Esophagus mucosa (tissue), 1 donor: ENCODE measurements at regions not wholly inside any gene's neighbourhood (a gene's known extent, or its start where the extent isn't known, plus 50 kb on each side); places are given as distances from the start of the nearest gene placed in this dataset.
A peak's percentile ranks its signal among the peaks of the same experiment; 100 is the strongest.
"Not testable (repeated sequence)": the region's sequence is repeated elsewhere in the genome, so short reads cannot be mapped to it uniquely, and the experiment has no call there.

Source experiments
- ATAC-seq: fragments of 200-7000 bp; cut with Tn5 transposase; one replicate; pipeline ENCODE4 v1.9.1; 2020
- donor health status: DM: yes; HTN: yes; CAD: no.

GRCh38 chr3:194025951-194026350 is 110.0 kb upstream of the HES1 start:
- ATAC-seq, result no peak

DNA sequence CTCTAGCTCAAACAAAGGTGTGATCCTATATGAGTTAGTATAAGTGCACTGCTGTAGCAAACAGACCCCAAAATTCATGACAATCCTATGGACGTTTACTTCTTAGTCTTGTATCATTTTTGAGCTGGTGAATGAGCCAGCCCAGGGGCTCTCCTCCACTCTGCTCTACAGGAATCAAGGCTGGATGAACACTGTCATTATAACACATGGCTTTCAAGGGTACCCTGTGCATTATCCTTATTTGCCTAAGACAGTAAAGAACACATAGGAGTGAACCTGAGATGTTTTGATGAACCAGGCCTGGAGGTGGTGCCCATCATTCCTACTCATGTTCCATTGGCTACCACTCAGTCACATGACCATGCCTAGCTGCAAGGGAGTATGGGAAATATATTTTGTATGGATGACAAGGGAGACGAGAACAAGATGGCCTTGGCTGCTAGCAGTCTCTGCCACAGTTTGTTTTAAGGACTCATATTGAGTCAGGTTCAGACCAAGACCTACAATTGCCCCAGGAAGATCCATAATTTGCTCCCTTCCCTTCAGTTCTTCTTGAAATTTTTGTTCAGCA is 107.4 kb upstream of the HES1 start:
- ATAC-seq, result no peak

DNA sequence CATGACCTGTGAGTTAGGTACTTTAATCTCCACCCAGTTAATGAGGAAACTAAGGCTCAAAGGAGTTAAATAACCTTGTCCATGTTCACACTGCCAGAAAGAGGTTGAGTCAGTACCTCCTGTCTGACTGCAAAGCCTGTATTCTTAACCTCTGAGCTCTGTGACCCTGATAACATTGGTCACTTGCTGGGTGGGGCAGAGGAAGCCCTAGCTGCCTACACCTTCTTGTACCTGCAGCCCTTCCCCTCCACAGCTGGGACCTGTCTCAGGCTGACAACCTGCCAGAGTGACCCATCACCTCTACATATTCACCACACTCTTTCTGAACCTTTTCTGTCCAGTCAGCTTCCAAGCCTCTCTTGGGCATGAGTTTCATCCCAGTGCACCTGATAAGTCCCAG is 106.1 kb upstream of the HES1 start:
- peak; percentile 93 for ATAC-seq

GRCh38 chr3:194030372-194030771 is 105.6 kb upstream of the HES1 start:
- peak; percentile 36 for ATAC-seq

DNA sequence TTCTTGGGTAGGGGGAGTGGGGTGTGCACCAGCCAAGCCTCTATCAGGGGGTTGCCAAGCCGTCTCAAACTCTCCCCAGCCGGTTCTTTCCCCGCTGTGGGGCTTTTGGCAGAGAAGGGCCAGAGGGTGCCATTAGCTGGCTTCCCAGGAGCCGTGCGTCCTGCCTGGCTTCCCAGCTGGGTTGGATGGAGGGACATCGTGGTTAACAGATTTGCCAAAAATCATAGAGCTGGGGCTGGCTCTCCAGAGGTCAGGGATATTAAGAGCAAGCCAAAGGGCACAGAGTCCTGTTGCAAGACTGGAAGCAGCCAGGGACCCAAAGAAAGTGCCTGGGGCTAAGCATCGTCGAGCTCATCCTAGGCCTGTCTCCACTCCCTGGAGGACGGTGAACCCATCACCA is 104.6 kb upstream of the HES1 start:
- ATAC-seq, result no peak

DNA sequence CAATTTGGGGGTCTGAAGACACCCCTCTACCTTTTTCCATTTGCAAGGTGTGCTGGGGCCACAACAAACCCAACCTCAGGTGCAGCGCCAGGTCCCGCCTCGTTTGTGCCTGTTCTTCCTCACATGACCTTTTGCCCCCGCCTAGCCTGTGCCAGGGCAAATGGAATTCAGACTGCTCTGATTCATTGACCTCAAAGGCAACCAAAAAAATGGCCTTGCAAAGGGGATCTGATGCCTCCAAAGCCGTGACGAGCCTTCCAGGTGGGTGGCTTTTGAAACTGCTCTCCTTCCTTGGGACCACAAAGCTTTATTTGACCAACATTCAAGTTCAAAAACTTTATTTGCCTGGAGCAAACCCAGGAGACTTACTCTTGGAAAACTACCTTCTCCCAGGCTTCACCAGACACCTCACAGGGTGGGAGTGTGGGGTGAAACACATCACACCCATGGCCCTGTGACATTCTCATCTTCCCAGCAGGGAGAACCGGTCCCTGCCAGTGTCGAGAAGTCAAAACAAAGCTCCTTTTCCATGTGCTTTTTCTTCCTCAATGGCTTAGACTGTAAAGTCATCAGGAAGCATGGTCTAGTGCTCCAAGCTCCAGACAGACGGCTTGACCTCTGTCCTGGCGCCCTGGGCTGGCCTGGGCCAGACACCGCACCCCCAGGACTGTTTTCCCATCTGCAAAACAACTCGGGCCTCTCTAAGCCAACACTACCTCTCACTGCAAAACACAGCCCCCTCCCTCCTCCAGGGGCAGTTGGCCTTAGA is 103.9 kb upstream of the HES1 start:
- peak; percentile 22 for ATAC-seq

DNA sequence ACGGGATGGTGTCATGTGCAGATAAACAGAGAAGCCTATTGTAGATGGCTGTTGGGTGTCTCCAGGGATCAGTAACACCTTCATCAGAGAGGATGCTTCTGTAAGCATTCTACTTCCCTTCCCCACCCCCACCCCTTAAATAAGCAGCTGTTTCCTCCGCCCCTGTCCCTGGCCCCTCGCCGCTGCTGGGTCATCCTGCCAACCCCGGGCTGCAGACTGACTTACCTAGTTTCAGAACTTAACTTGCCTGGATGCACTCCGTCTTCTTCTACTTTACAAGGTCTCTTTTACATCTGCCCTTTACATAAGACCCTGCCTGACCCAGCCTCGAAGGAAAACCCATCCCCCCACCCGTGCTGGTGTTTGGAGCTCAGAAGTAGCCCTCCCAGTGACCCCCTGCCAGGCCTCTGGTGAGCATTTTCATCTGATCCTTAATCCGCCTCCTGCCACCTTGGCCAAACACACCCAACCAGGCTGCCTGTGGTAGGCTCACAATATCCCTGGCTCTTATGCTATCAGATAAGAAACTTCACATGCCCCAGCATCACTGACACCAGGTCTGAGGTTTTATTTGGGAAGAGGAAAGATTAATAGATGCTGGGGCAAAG is 103.0 kb upstream of the HES1 start:
- no peak for ATAC-seq

- no peak for ATAC-seq
Measured at GRCh38 chr3:194034346-194035336, 101.3 kb upstream of the HES1 start.

- ATAC-seq, result no peak
Measured at GRCh38 chr3:194035406-194036138, 100.4 kb upstream of the HES1 start.

DNA sequence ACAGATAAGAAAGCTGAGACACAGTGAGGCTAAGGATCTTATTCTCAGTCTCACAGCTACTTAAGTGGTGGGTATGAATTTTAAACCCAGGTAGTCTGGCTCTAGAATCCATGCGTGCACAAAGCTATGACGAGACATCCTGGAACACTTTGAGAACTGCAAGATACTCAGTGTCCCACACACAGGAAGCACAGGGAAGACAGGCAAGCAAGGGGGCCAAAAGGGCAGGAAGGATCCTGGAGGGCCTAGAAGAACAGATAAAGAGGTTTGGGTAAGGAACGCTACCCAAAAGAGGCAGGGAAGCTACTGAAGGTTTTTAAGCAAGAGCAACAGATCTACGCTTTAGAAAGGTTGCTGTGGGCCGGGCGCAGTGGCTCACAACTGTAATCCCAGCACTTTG is 99.1 kb upstream of the HES1 start:
- no peak for ATAC-seq

GRCh38 chr3:194038346-194038745 is 97.6 kb upstream of the HES1 start:
- ATAC-seq, result not testable (repeated sequence)

GRCh38 chr3:194038960-194039359 is 97.0 kb upstream of the HES1 start:
- ATAC-seq, result no peak

DNA sequence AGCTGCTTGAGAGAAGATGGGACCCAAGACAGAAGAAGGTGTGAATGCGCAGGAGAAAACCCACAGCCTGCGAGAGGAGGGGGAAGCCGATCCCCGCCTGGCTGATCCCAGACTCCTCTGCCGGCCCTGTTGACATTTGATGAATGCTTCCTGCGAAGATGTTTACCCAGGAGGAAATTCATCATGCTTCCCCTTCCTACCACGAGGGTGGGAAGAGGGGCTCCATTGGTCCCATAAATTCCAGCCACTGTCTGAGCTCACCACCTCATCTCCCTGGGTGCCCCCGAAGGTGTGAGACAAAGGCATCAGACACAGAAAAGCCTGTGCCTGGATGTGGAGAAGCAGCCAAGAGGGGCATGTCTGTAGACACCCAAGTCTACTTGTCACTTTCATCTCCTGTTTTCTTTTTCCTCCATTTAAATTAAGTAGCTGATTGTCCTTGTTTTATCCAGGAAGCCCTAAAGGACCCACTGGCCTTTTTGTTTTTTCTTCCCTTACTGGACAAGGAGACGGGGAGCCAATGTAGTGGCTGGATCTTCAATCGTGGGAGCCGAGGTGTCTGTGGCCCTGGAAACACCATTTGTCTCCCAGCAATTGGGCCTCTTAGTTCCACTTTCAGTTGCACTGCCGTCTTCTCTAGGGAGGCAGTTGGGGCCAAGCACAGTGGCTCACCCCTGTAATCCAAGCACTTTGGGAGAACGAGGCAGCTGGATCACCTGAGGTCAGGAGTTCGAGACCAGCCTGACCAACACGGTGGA is 95.3 kb upstream of the HES1 start:
- no peak for ATAC-seq

DNA sequence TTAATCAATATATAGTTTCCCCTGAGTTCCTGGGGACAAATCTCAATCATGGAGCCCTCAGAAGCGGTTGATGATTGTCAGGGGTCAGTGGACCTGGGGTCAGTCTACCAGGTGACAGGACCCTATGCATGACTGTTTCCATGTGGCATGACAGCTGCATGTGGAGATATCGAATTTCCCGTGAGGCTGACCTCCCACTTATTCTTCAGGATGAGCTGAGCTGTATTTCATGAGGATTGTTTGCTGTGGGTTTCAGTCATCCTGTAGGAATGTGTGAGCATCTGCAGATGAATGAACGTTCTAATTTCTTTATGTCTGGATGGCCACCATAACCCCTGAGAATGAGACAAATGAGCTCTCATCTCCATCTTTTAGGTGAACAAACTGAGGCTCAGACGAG is 93.0 kb upstream of the HES1 start:
- ATAC-seq, result no peak

- no peak for ATAC-seq
Measured at GRCh38 chr3:194043516-194043915, 92.4 kb upstream of the HES1 start.

- no peak for ATAC-seq
Measured at GRCh38 chr3:194045289-194045688, 90.7 kb upstream of the HES1 start.

DNA sequence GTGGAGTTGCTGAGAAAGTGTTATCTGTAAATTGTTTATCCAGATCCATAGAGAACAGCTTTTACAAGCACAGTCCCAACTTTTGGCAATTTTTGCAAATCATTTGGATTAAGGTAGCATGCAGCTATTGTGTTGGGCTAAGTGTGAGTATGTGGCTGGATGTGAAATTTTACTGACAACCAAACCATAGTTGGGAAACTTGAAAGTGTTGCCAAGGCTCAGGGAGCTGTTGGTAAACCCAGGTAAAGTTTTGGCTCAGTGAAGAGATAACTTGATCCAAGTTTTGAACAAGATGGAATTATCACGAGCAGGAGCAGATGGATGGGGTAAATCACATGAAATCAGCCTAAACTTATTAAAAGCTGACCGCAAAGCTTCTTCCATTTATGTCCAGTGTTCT is 90.0 kb upstream of the HES1 start:
- no peak for ATAC-seq

DNA sequence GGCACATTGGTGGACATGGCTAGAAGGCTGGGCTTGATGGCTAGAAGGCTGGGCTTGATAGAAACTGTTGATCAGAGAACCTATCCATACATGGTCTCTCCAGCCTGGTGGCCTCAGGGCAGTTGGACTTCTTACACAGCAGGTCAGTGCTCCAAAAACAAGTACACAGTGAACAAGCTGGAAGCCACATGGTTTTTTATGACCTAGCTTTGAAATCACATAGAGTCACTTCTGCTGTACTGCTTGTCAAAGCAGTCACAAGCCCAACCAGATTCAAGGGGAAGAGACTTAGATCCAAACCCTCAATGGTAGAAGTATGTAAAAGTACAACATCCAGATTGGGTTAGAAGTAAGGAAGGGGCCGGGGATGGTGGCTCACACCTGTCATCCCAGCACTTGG is 89.4 kb upstream of the HES1 start:
- no peak for ATAC-seq

DNA sequence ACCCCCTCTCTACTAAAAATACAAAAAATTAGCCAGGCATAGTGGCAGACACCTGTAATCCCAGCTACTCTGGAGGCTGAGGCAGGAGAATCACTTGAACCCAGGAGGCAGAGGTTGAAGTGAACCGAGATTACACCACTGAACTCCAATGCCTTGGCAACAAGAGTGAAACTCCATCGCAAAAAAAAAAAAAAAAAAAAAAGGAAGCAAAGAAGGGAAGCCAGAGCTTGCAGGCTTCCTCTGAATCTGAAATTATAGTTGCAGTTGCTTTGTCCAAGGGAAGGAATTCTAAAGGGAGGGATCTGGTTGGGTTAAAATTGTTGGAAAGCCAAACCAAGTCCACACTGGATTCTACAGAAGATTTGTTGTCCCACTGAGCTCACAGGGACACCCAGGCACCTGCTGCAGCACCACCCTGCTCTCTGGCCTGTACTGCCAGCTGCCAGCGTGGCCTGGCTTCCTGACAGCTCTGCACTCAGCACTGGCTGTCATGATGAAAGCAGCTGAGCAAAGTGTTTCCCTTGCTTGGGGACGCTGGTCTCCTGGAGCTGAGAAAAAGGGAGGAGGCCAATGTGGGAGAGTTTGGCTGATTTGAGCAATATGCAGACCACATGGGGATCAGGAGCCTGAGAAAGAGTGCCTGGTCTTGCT is 88.8 kb upstream of the HES1 start:
- ATAC-seq, result peak; percentile 54

DNA sequence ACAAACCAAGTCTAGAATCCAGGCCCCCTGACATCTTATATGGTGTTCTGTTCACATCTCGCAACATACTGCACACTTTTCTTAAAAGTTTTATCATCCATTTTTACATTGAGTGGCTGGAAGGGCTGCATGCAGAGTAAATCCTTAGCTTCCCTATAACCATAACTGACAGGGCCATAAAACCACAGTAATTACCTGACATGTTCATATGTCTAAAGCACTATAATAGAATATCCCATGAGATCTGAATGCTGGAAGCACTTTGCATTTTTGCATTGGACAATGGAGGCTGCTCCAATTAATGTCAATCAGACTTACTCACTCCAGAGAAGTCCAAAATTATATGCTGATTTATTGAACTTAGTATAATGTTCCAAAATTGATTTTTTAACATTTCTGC is 86.6 kb upstream of the HES1 start:
- ATAC-seq, result no peak

GRCh38 chr3:194050782-194051320 is 85.1 kb upstream of the HES1 start:
- no peak for ATAC-seq
